Astrocyte of the cerebellum (primary cell): ENCODE measurements at regions not wholly inside any gene's neighbourhood (a gene's known extent, or its start where the extent isn't known, plus 50 kb on each side); places are given as distances from the start of the nearest gene placed in this dataset.
"Not testable (repeated sequence)": the region's sequence is repeated elsewhere in the genome, so short reads cannot be mapped to it uniquely, and the experiment has no call there.

Source experiments
- DNase-seq: peaks from one replicate; pipeline ENCODE4 v3.0.0-alpha.2; 2011; ENCODE audit warnings: low read depth
- H3K4me3 ChIP-seq: 2 replicates; pipeline ENCODE4 v1.5.1; 2011; ENCODE audit warnings: mild to moderate bottlenecking, low read depth, low read length, moderate library complexity
- CTCF ChIP-seq: IDR thresholded peaks from 2 replicates; pipeline ENCODE4 v1.5.1; 2012; ENCODE audit warnings: low read length, low read depth, moderate library complexity, mild to moderate bottlenecking; ENCODE audit errors: missing control alignments
- in situ Hi-C: cut with HindIII; loops from 2 replicates; pipeline ENCODE4 v1.10.0; 2017; ENCODE audit warnings: low sequenced_read_pairs

- no peak overlapping the region for H3K4me3 ChIP-seq
- DNase-seq: no peak
- in situ Hi-C loops: no loop called here
- no peak for TF ChIP-seq CTCF
Observed at GRCh38 chrX:63275127-63275526, 76.0 kb downstream of the SPIN4 start.

- TF ChIP-seq CTCF: no peak
- DNase-seq: no peak
- in situ Hi-C loops: no loop called here
- no peak overlapping the region for H3K4me3 ChIP-seq
Observed at GRCh38 chrX:63270873-63271272, 80.3 kb downstream of the SPIN4 start.

- in situ Hi-C loops: no loop called here
- DNase-seq: no peak
- TF ChIP-seq CTCF: no peak
- no peak overlapping the region for H3K4me3 ChIP-seq
Observed at GRCh38 chrX:63258144-63258543, 93.0 kb downstream of the SPIN4 start.

GRCh38 chrX:63250253-63250868 lies 100.8 kb downstream of the SPIN4 start:
- peak; percentile 54 for DNase-seq
- in situ Hi-C loops: no loop called here
- H3K4me3 ChIP-seq: no peak overlapping the region
- TF ChIP-seq CTCF: peak; percentile 82

- in situ Hi-C loops, DNase-seq, H3K4me3 ChIP-seq: not testable (repeated sequence)
Observed at GRCh38 chrX:63242689-63243088, 108.4 kb downstream of the SPIN4 start.

DNA sequence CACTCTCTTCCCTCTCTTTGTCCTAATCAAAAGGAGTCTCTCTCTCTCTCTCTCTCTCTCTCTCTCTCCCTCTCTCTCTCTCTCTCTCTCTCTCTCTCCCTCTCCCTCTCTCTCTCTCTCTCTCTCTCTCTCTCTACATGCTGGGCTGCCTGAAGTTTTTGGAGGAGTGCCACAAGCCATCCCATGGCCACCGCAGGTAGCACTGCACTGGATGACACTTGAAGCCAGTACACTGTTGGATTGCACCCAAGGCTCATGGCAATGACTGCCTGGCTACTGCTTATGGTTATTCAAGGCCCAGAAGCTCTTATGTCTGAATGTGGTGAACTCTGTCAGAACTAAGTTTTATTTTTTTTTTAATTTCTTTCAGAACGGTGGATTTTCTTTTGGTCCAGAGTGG lies 115.2 kb downstream of the SPIN4 start:
- H3K4me3 ChIP-seq, DNase-seq, in situ Hi-C loops: not testable (repeated sequence)

- in situ Hi-C loops, H3K4me3 ChIP-seq, DNase-seq: not testable (repeated sequence)
Observed at GRCh38 chrX:63233013-63233412, 118.1 kb downstream of the SPIN4 start.

- DNase-seq, H3K4me3 ChIP-seq, in situ Hi-C loops: not testable (repeated sequence)
Observed at GRCh38 chrX:63218202-63218601, 132.9 kb downstream of the SPIN4 start.

DNA sequence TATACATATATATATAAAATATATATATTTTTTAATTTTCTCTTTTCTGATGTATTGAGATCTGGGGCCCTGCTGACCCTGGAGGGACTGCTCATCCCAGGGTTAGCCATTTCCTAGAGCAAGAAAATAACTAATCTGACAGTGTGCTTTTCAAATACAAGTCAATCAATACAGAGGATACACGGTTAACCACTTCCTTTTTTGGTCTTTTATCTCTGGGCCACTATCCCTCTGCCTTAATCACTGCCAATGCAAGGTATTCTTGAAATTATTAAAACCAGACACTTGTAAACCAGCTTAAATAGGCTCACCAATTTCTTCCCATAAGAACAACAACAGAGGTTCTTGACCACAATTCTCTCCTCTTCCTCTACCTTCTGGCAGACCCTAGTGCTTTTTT lies 133.6 kb downstream of the SPIN4 start:
- DNase-seq, H3K4me3 ChIP-seq, in situ Hi-C loops: not testable (repeated sequence)

DNA sequence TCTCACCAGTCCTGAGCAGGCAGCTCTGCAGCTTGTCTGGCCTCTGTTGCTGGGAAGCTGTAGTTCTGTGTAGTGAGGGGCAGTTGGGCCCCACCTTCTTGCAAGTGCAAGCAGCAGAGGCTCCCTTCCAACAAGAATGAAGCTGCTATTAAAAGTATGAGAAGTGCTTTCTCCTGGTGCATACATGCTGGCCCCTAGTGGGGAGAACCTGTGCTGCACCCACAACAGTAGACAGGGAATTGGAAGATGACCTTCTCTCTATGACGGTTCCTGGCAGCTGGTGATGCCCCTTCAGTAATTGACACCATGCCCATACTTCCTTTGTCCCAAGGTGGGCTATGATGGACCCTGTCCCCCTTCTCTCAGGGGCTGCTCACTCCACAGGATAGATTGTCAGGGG lies 141.5 kb downstream of the SPIN4 start:
- DNase-seq, H3K4me3 ChIP-seq, in situ Hi-C loops: not testable (repeated sequence)

DNA sequence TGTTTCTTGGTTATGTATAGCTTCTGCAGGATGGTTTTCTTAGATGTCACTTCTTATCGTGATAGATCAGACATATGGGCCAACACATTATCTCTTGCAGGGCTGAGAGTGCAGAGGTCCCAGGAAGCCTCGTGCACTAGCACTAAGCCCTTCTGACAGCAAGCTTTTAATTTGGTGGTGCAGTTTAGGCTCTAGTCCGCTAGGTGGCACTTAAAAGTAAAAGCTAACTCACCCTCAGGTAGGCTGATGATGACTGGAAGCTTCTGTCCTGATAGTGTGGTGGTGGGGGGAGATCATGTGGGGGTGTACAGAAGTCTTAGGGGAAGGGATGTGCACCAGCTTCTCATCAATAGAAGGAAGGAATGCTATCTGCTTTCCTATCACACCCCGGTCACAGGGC lies 142.0 kb downstream of the SPIN4 start:
- DNase-seq, in situ Hi-C loops, H3K4me3 ChIP-seq: not testable (repeated sequence)

- H3K4me3 ChIP-seq, in situ Hi-C loops, DNase-seq: not testable (repeated sequence)
Observed at GRCh38 chrX:63204266-63205074, 146.7 kb downstream of the SPIN4 start.

GRCh38 chrX:63201987-63202386 lies 149.1 kb downstream of the SPIN4 start:
- in situ Hi-C loops, DNase-seq, H3K4me3 ChIP-seq: not testable (repeated sequence)
